Breast epithelium (tissue), 3 donors: ENCODE measurements at regions not wholly inside any gene's neighbourhood (a gene's known extent, or its start where the extent isn't known, plus 50 kb on each side); places are given as distances from the start of the nearest gene placed in this dataset.

Experiments
- POLR2A ChIP-seq: fragments of 450-650 bp; IDR thresholded peaks from one replicate; pipeline ENCODE4 v1.6.1; 2016; ENCODE audit warnings: antibody characterized with exemption, mild to moderate bottlenecking, moderate library complexity
- POLR2AphosphoS5 ChIP-seq, 3 donors: sonication (generic); formaldehyde crosslinking; IDR thresholded peaks; one replicate each; pipeline ENCODE4 v1.6.1; 2017; ENCODE audit warnings: antibody characterized with exemption in 3 of 3
- TF ChIP-seq, protein P1 (sequence below), 3 donors: fragments of 450-650 bp; IDR thresholded peaks; one replicate each; pipeline ENCODE4 v1.5.1; 2016 to 2017; ENCODE audit warnings: antibody characterized with exemption in 3 of 3, mild to moderate bottlenecking in 3 of 3, moderate library complexity in 3 of 3

DNA sequence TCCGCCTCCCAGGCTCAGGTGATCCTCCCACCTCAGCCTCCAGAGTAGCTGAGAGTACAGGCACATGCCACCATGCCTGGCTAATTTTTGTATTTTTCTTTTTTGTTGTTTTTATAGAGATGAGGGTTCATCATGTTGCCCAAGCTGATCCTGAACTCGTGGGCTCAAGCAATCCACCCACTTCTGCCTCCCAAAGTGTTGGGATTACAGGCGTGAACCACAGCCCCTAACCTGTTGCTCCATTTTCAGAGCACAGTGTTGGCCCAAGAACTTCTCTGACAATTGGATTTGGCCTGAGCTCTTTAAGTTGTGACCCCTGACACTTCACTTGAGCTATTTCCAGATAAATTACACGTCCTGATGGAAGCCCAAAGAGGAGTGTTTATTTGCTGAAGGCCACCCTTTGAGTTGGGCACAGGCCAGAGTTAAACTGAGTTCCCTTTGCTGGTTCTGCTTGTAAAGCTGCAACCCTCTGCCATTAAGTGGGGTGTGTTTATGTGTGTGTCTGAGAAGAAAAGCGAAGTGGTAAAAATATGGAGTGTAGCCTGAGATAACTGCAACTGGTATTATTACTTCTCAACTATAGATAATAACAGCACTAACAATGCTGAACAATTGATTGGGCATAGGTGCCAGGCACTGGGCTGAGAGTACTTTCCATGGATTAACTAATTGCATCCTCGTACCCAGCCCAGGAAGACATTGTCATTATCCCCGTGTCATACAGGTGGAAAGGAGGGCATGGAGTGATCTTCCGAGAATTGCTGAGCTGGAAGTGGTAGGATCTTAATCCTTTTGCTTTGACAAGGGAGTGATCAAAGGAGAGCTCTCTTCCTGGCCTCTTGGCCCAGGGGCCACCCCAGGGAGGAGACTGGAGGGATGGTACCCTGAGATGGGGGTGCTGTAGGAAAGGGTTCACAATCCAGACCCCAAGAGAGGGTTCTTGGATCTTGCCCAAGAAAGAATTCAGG lies 91.5 kb upstream of the PROK2 start:
- no peak for TF ChIP-seq POLR2A
- TF ChIP-seq, protein P1, sequence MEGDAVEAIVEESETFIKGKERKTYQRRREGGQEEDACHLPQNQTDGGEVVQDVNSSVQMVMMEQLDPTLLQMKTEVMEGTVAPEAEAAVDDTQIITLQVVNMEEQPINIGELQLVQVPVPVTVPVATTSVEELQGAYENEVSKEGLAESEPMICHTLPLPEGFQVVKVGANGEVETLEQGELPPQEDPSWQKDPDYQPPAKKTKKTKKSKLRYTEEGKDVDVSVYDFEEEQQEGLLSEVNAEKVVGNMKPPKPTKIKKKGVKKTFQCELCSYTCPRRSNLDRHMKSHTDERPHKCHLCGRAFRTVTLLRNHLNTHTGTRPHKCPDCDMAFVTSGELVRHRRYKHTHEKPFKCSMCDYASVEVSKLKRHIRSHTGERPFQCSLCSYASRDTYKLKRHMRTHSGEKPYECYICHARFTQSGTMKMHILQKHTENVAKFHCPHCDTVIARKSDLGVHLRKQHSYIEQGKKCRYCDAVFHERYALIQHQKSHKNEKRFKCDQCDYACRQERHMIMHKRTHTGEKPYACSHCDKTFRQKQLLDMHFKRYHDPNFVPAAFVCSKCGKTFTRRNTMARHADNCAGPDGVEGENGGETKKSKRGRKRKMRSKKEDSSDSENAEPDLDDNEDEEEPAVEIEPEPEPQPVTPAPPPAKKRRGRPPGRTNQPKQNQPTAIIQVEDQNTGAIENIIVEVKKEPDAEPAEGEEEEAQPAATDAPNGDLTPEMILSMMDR (IDR thresholded peaks at IDR 0.05) = no peak
- TF ChIP-seq POLR2AphosphoS5 (IDR thresholded peaks at IDR 0.05) = no peak
